ENCODE measurements at regions not wholly inside any gene's neighbourhood (a gene's known extent, or its start where the extent isn't known, plus 50 kb on each side); places are given as distances from the start of the nearest gene placed in this dataset.

DNA sequence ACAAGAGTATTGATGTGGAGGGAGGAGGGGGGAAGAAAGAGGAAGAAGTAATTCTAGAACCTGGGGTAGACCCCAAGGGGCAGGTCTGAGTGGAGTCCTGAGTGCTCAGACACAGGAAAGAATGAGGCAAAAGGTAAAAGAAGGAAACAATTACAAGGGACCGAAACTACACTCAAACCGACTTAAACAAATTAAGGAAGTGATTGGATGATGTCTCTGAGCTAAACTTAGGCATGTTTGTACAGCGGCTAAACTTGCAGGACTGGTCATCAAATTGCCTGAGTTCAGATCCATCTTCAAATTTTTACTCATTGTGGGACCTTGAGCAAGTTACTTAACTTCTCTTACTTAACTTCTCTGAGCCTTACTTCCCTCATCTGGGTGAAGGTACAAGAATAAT lies 86.3 kb upstream of the LRRC55 start:
- TF ChIP-seq CTCF (IDR thresholded peaks at IDR 0.05; ENCODE audit: poor library complexity) = no peak
- no peak for TF ChIP-seq EZH2phosphoT487 (IDR thresholded peaks at IDR 0.05; ENCODE audit: low read depth, severe bottlenecking, unreplicated experiment)
- TF ChIP-seq EZH2 (IDR thresholded peaks at IDR 0.05; ENCODE audit: borderline replicate concordance) = no peak

All from hepatocyte (in vitro differentiated cells).